Kidney (tissue), 13 donors: ENCODE measurements at regions not wholly inside any gene's neighbourhood (a gene's known extent, or its start where the extent isn't known, plus 50 kb on each side); places are given as distances from the start of the nearest gene placed in this dataset.

Experiments used
- DNase-seq, 5 donors: peaks; one replicate each; pipeline ENCODE4 v3.0.0-alpha.2; 2013 to 2020
- FAIRE-seq: peaks from 2 replicates; lab custom pipeline; 2012; peaks lifted over from hg19 to GRCh38; lab: Jason Lieb, UNC
- H3K27ac ChIP-seq, 2 donors: one replicate each; pipeline ENCODE4 v1.7.0; 2013; ENCODE audit warnings: low read depth in 2 of 2, low read length in 2 of 2, inconsistent platforms in 1 of 2
- H3K27me3 ChIP-seq: one replicate; pipeline ENCODE4 v1.7.1; 2013; ENCODE audit warnings: low read length, inconsistent platforms; ENCODE audit not compliant: control insufficient read depth, insufficient read depth
- H3K36me3 ChIP-seq, 3 donors: one replicate each; pipeline versions ENCODE4 v1.7.0 to v1.7.1; 2013; ENCODE audit warnings: low read length in 3 of 3, control low read depth in 1 of 3, inconsistent platforms in 1 of 3; ENCODE audit not compliant: insufficient read depth in 3 of 3, control insufficient read depth in 2 of 3
- H3K4me1 ChIP-seq, 3 donors: one replicate each; pipeline versions ENCODE4 v1.7.0 to v1.7.1; 2013; ENCODE audit warnings: low read length in 3 of 3, inconsistent platforms in 1 of 3, low read depth in 1 of 3; ENCODE audit not compliant: control insufficient read depth in 2 of 3, insufficient read depth in 2 of 3
- H3K4me3 ChIP-seq, 3 donors: one replicate each; pipeline versions ENCODE4 v1.7.0 to v1.8.1; 2013; ENCODE audit warnings: low read length in 3 of 3, control low read depth in 1 of 3, inconsistent platforms in 1 of 3
- H3K9ac ChIP-seq, 3 donors: one replicate each; pipeline versions ENCODE4 v1.7.0 to v1.7.1; 2013; ENCODE audit warnings: low read length in 3 of 3, control low read depth in 1 of 3, inconsistent platforms in 1 of 3
- H3K9me3 ChIP-seq, 3 donors: one replicate each; pipeline versions ENCODE4 v1.7.0 to v1.7.1; 2013; ENCODE audit warnings: low read length in 3 of 3, control low read depth in 1 of 3, inconsistent platforms in 1 of 3; ENCODE audit not compliant: control insufficient read depth in 2 of 3, insufficient read depth in 1 of 3
- intact Hi-C: fragments of 100-400 bp; cut with DNase I; formaldehyde crosslinking; loops from one replicate; pipeline ENCODE4 v1.11.1; 2022
- TF ChIP-seq, protein P1 (sequence below): IDR thresholded peaks from 3 replicates; pipeline ENCODE4 v1.5.1; 2012; ENCODE audit warnings: mild to moderate bottlenecking, moderate library complexity, borderline replicate concordance; ENCODE audit not compliant: insufficient read depth; ENCODE audit errors: extremely low read depth
- donor health status: control.
- donor health status: control.
- donor health status: control.
- donor health status: control.
- donor health status: control.
- donor health status: DM: yes; HTN: yes; CAD: no.
- donor health status: Normal renal cell carcinoma (clear cell type).

DNA sequence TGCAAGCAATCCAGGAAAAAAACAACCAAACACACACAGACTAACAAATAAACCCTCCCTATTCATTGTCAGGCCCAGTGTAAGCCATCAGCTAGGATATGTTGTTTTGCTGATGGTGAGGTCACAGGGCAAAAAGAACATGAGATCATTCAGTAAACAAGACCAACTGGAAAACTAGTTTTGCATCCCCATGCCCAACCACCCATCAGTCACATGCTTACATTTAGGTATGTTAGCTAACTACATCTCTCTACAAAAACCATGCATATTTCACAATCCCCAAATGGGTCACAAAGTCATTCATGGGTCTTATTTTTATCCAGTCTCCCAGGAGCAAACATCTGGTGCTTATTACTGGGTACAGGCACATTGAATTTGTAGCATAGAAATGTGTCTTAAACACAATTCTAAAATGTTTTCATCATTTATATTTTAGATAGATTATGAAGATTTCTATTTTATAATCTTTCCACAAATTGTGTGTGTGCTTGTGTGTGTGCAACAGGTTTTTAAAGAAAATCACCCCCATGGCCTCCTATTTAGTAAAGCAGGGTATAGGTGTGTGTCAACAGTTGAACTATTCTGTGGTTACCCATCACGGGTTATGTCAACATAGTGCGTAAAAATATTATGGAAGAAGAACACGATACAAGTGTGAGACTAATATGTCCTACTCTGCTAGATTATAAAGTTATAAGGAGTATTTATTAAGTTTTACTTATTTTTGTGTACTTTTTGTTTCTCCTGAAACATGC is 103.8 kb upstream of the AKR1E2 start:
- TF ChIP-seq, protein P1, sequence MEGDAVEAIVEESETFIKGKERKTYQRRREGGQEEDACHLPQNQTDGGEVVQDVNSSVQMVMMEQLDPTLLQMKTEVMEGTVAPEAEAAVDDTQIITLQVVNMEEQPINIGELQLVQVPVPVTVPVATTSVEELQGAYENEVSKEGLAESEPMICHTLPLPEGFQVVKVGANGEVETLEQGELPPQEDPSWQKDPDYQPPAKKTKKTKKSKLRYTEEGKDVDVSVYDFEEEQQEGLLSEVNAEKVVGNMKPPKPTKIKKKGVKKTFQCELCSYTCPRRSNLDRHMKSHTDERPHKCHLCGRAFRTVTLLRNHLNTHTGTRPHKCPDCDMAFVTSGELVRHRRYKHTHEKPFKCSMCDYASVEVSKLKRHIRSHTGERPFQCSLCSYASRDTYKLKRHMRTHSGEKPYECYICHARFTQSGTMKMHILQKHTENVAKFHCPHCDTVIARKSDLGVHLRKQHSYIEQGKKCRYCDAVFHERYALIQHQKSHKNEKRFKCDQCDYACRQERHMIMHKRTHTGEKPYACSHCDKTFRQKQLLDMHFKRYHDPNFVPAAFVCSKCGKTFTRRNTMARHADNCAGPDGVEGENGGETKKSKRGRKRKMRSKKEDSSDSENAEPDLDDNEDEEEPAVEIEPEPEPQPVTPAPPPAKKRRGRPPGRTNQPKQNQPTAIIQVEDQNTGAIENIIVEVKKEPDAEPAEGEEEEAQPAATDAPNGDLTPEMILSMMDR, result no peak
- no peak overlapping the region for H3K4me3 ChIP-seq
- no peaks in the 10 kb centered on the region for H3K36me3 ChIP-seq
- FAIRE-seq, result no peak
- H3K27ac ChIP-seq, result no peak overlapping the region
- no peak overlapping the region for H3K9ac ChIP-seq
- H3K9me3 ChIP-seq, result no peaks in the 10 kb centered on the region
- intact Hi-C loops, result no loop called here
- no peak for DNase-seq
- no peaks in the 10 kb centered on the region for H3K4me1 ChIP-seq
- H3K27me3 ChIP-seq, result no peaks in the 10 kb centered on the region

DNA sequence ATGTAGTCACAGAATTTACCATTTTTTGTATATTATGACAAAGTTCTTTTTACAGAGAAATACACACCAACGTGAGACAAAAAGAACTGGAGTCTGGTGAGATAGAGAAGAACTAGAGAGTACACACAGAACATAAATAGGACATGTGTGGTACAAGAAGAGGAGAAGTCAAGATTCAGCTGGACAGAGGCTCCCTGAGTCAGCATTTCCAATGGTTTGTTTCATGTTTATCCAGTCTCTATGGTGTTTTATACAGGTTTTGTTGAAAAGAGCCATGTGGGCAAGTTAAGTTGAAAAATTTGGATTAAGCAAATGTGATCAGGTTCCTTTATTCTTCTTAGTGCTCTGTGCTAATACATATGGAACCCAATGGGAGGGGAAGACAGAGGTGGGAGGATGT is 105.5 kb upstream of the AKR1E2 start:
- no peak overlapping the region for H3K9ac ChIP-seq
- no peak for FAIRE-seq
- H3K4me1 ChIP-seq, result no peaks in the 10 kb centered on the region
- no peak for DNase-seq
- H3K4me3 ChIP-seq, result no peak overlapping the region
- H3K9me3 ChIP-seq, result no peaks in the 10 kb centered on the region
- intact Hi-C loops, result no loop called here
- no peaks in the 10 kb centered on the region for H3K36me3 ChIP-seq
- no peaks in the 10 kb centered on the region for H3K27me3 ChIP-seq
- TF ChIP-seq, protein P1, result no peak
- H3K27ac ChIP-seq, result no peak overlapping the region

DNA sequence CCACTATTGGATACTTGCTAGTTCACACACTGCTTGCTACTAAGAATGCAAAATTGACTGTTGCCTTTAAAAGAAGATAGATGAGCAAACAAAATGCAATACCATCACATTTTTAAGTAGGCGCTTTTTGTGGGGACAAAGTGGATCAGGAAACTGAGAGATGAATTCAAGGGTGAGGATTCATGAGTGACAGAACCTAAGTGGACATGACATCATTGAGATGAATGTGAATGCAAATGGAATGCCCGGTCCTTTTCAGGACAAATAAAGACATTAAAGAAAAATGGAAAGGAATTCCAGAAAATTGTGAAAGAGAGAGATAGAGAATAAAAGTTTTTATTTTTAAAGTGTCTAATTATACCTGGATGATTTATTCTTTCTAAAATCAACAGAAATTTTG is 106.3 kb upstream of the AKR1E2 start:
- FAIRE-seq (no peak), DNase-seq (no peak)
- Histone ChIP-seq H3K4me3 (no peak overlapping the region), H3K9me3 (no peaks in the 10 kb centered on the region), H3K4me1 (no peaks in the 10 kb centered on the region), H3K27me3 (no peaks in the 10 kb centered on the region), H3K27ac (no peak overlapping the region), H3K36me3 (no peaks in the 10 kb centered on the region), H3K9ac (no peak overlapping the region)
- intact Hi-C loops, result no loop called here
- TF ChIP-seq, protein P1, result no peak
